Ascending aorta (tissue), 2 donors: ENCODE measurements at regions not wholly inside any gene's neighbourhood (a gene's known extent, or its start where the extent isn't known, plus 50 kb on each side); places are given as distances from the start of the nearest gene placed in this dataset.
"Not testable (repeated sequence)": the region's sequence is repeated elsewhere in the genome, so short reads cannot be mapped to it uniquely, and the experiment has no call there.

Experiments
- DNase-seq, 2 donors: peaks; one replicate each; pipeline ENCODE4 v3.0.0-alpha.2; 2019; ENCODE audit warnings: low spot score in 2 of 2
- H3K27ac ChIP-seq, 2 donors: fragments of 200-600 bp; sonication (generic); one replicate each; pipeline ENCODE4 v1.5.1; 2016 to 2017; ENCODE audit warnings: mild to moderate bottlenecking in 1 of 2
- H3K27me3 ChIP-seq: fragments of 200-600 bp; sonication (generic); one replicate; pipeline ENCODE4 v1.5.1; 2017
- H3K36me3 ChIP-seq, 2 donors: fragments of 200-600 bp; sonication (generic); one replicate each; pipeline ENCODE4 v1.5.1; 2016
- H3K4me1 ChIP-seq, 2 donors: fragments of 200-600 bp; sonication (generic); one replicate each; pipeline ENCODE4 v1.5.1; 2016 to 2017; ENCODE audit warnings: mild to moderate bottlenecking in 1 of 2
- H3K4me3 ChIP-seq, 2 donors: fragments of 200-600 bp; sonication (generic); one replicate each; pipeline ENCODE4 v1.5.1; 2016 to 2017; ENCODE audit warnings: mild to moderate bottlenecking in 1 of 2
- H3K9me3 ChIP-seq, 2 donors: fragments of 200-600 bp; sonication (generic); one replicate each; pipeline ENCODE4 v1.5.1; 2016
- intact Hi-C: fragments of 100-400 bp; cut with DNase I; formaldehyde crosslinking; loops from one replicate; pipeline ENCODE4 v1.15.1; 2023
- TF ChIP-seq, protein P1 (sequence below), 3 experiments: fragments of 200-600 bp in 2 of 3; fragments of 450-650 bp in 1 of 3; sonication (generic) in 2 of 3; IDR thresholded peaks; one replicate each; pipeline ENCODE4 v1.5.1; 2016 to 2019; ENCODE audit warnings: antibody characterized with exemption in 3 of 3, mild to moderate bottlenecking in 1 of 3, moderate library complexity in 1 of 3

DNA sequence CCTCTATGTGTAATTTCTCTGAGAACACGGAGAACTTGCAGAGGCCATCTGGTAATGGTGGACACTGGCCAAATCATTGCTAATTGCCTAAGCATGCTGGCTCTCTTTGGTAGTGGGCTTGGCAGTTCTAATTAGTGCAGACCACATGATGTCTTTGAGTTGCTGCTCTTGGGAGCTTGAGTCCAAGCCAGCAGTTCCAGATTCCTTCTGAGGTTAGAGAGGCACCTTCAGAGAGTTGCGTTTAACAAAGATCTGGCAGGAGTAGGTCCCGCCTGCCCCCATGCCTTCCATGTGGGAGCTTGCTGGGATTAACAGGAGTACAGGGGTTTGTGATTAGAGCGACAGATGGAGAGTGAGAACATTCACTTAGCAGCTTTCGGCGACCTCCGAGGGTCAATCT lies 449.0 kb upstream of the LMCD1 start:
- no peaks in the 10 kb centered on the region for H3K4me1 ChIP-seq
- no peak overlapping the region for H3K27ac ChIP-seq
- intact Hi-C loops, result no loop called here
- DNase-seq, result no peak
- H3K36me3 ChIP-seq, result no peaks in the 10 kb centered on the region
- H3K27me3 ChIP-seq, result no peaks in the 10 kb centered on the region
- TF ChIP-seq, protein P1, sequence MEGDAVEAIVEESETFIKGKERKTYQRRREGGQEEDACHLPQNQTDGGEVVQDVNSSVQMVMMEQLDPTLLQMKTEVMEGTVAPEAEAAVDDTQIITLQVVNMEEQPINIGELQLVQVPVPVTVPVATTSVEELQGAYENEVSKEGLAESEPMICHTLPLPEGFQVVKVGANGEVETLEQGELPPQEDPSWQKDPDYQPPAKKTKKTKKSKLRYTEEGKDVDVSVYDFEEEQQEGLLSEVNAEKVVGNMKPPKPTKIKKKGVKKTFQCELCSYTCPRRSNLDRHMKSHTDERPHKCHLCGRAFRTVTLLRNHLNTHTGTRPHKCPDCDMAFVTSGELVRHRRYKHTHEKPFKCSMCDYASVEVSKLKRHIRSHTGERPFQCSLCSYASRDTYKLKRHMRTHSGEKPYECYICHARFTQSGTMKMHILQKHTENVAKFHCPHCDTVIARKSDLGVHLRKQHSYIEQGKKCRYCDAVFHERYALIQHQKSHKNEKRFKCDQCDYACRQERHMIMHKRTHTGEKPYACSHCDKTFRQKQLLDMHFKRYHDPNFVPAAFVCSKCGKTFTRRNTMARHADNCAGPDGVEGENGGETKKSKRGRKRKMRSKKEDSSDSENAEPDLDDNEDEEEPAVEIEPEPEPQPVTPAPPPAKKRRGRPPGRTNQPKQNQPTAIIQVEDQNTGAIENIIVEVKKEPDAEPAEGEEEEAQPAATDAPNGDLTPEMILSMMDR (IDR thresholded peaks at IDR 0.05), result no peak
- no peak overlapping the region for H3K4me3 ChIP-seq
- no peaks in the 10 kb centered on the region for H3K9me3 ChIP-seq

DNA sequence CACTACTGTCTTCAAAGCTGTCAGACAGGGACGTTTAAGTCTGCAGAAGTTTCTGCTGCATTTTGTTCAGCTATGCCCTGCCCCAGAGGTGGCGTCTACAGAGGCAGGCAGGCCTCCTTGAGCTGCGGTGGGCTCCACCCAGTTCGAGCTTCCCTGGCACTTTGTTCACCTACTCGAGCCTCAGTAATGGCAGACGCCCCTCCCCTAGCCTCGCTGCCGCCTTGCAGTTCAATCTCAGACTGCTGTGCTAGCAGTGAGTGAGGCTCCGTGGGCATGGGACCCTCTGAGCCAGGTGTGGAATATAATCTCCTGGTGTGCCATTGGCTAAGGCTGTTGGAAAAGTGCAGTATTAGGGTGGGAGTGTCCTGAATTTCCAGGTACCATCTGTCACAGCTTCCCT lies 433.5 kb upstream of the LMCD1 start:
- H3K27me3 ChIP-seq, intact Hi-C loops, H3K4me1 ChIP-seq, H3K4me3 ChIP-seq, H3K27ac ChIP-seq, H3K36me3 ChIP-seq, DNase-seq: not testable (repeated sequence)
- peaks cover 0 to 12% of the 10 kb centered on the region in 2 donors for H3K9me3 ChIP-seq

DNA sequence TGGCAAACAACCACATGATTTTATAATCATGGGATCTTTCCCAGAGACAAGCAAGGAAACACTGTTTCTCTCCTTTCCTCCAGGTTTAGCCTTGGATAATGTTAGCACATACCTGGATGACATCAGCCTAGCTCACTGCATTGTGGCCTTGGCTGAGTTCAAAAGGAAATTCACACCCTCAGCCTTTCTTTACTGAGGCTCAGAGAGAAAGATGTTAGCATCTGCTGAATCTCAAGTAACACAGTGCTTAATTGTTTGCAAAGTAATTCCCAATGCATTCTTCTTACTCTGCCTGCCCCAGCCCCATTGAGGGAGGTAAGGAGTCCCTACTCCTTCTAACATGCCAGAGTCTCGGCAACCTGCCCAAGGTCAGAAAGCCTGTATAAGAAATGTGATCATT lies 432.2 kb upstream of the LMCD1 start:
- TF ChIP-seq, protein P1 (IDR thresholded peaks at IDR 0.05), result no peak

DNA sequence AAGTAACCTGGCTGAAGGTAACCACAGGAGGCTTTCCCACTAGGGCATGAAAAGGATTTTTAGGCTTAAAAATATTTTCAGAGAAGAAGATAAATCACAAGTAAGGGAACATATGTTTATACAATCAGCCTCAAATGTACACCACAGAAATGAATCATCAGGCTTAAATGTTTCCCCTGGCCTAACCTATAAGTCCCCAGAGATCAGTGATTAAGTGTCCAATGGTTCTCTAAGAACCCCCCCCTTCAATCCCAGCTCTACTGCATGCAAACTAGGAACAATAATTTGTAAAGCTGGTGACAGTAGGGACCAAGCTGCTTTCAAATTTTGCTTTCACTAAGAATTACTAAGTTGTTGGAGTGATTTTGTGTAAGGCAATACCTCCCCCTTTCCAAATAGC lies 431.6 kb upstream of the LMCD1 start:
- DNase-seq, result no peak
- Histone ChIP-seq H3K36me3 (no peaks in the 10 kb centered on the region), H3K27me3 (no peaks in the 10 kb centered on the region), H3K27ac (no peak overlapping the region), H3K4me3 (no peak overlapping the region), H3K4me1 (no peaks in the 10 kb centered on the region), H3K9me3 (peaks cover 0 to 12% of the 10 kb centered on the region in 2 donors)
- intact Hi-C loops, result no loop called here
- TF ChIP-seq, protein P1 (IDR thresholded peaks at IDR 0.05), result no peak

More for the DNA sequence above, 432.2 kb upstream of the LMCD1 start:
- no peaks in the 10 kb centered on the region for H3K36me3 ChIP-seq
- H3K4me3 ChIP-seq, result no peak overlapping the region
- intact Hi-C loops, result no loop called here
- no peaks in the 10 kb centered on the region for H3K27me3 ChIP-seq
- H3K27ac ChIP-seq, result no peak overlapping the region
- peaks cover 0 to 12% of the 10 kb centered on the region in 2 donors for H3K9me3 ChIP-seq
- no peaks in the 10 kb centered on the region for H3K4me1 ChIP-seq
- DNase-seq, result no peak

DNA sequence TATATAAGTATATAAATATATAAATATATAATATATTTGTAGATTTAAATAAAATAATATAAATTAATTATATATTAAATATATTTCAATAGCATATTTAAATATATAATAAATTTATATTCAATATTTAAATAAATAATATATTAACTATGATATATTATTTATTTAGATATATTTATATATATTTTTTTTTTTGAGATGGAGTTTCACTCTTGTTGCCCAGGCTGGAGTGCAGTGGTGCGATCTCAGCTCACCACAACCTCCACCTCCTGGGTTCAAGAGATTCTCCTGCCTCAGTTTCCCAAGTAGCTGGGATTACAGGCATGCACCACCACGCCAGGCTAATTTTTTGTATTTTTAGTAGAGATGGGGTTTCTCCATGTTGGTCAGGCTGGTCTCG lies 426.9 kb upstream of the LMCD1 start:
- H3K4me3 ChIP-seq, H3K4me1 ChIP-seq, H3K27ac ChIP-seq, H3K27me3 ChIP-seq, DNase-seq, H3K36me3 ChIP-seq, H3K9me3 ChIP-seq, intact Hi-C loops: not testable (repeated sequence)

DNA sequence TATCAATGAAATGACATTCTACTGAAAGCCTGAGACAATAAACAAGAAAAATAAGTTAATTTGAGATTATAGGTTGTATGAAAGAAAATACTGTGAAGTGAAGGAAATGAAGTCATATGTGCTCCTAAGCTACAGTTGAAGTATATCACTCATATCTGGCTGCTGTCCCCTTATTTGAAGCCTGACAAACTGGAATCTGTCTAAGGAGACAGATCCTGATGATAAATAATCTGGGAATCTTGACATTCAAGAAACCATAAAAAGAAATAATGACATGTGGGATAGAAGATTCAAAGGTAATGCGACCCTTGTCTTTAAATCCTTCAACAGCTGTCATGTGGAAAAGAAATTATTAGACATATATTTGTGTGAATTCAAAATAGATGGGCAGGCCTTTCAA lies 424.5 kb upstream of the LMCD1 start:
- Histone ChIP-seq H3K4me3 (no peak overlapping the region), H3K36me3 (no peaks in the 10 kb centered on the region), H3K4me1 (no peaks in the 10 kb centered on the region), H3K27ac (no peak overlapping the region), H3K27me3 (no peaks in the 10 kb centered on the region), H3K9me3 (no peaks in the 10 kb centered on the region)
- DNase-seq, result no peak
- intact Hi-C loops, result no loop called here
- TF ChIP-seq, protein P1 (IDR thresholded peaks at IDR 0.05), result no peak

DNA sequence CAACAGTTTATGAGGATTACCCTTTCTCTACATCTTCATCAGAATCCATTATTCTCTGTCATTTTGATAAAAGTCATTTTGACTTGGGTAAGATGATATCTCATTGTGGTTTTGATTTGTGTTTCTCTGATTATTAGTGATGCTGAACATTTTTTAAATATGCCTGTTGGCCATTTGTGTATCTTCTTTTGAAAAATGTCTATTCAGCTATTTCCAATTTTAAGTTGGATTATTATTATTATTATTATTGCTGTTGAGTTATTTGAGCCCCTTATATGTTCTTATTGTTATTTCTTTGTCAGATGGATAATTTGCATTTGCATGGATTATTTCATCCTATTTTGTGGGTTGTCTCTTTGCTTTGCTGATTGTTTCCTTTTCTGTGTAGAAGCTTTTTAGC lies 421.2 kb upstream of the LMCD1 start:
- H3K4me1 ChIP-seq, result no peaks in the 10 kb centered on the region
- H3K27me3 ChIP-seq, result no peaks in the 10 kb centered on the region
- H3K4me3 ChIP-seq, result no peak overlapping the region
- no peak overlapping the region for H3K27ac ChIP-seq
- no peak for DNase-seq
- H3K9me3 ChIP-seq, result no peaks in the 10 kb centered on the region
- intact Hi-C loops, result no loop called here
- TF ChIP-seq, protein P1 (IDR thresholded peaks at IDR 0.05), result no peak
- no peaks in the 10 kb centered on the region for H3K36me3 ChIP-seq
